Activated CD8-positive, alpha-beta memory T cell treated with anti-CD3 and anti-CD28 coated beads, Interleukin-2, amount 50 U/mL, for 4 hours (primary cell): ENCODE measurements at regions not wholly inside any gene's neighbourhood (a gene's known extent, or its start where the extent isn't known, plus 50 kb on each side); places are given as distances from the start of the nearest gene placed in this dataset.
"Not testable (repeated sequence)": the region's sequence is repeated elsewhere in the genome, so short reads cannot be mapped to it uniquely, and the experiment has no call there.

Source experiments
- DNase-seq: peaks from one replicate; pipeline ENCODE4 v3.0.0-alpha.2; 2020

DNA sequence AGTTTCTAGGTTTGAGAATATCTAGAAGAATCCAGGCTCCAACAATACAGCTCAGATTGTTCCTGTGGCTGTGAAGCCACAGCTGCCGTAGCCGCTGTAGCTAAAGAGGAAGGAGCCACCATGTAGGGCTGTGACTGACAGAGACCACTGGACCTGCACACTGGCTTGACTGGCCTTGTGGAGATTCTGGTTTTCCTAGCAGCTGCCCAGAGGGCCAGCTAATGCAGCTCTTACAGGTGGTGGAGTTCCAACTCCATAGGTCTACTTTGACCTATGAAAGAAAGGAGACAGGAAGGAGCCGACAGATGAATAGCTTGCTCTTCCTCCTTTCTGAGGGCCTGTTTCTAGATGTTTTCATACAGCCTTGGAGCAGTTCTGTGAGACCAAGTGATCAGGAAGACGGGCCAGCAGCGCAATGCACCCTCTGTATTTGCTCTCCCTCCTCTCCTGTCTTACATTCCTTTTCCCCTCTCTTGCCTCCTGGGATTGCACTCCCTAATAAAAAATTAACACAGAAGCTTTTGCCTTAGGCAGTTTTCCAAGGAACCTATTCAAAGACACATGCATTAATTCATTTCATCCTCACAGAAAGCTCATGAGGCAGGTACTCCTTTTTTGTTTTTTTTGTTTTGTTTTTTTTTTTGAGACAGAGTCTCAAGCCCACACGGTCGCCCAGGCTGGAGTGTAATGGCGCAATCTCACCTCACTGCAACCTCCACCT lies 51.8 kb upstream of the MYB start:
- DNase-seq = no peak

DNA sequence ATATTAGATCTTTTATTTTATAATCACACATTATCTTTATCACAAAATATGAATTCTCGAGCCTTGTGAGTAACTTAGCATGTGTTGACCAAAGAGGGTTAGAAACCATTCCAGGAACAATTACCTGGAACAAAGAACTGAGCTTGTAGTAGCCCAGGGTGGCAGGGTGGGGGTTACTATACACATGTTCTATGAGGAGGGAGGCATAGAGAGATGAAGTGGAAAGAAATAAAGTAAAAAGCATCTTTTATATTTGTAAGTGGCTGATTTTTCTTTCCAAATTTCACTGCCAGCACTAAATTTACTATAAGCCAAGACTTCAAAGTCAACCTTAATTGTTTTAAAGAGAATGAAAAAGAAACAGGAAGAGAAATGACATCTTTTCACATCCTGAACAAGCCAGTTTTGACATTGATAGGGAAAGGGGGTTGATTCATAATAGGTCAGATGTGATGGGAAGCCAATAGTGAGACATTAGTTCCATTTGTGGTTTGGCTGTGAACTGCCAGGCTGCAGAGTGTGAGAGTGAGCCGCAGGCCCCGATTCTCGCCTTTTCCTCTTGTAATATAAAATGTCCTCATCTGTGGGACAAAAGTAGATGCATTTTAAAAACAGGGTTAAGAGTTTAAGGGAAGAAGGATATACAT lies 52.7 kb upstream of the MYB start:
- peak; percentile 54 for DNase-seq

DNA sequence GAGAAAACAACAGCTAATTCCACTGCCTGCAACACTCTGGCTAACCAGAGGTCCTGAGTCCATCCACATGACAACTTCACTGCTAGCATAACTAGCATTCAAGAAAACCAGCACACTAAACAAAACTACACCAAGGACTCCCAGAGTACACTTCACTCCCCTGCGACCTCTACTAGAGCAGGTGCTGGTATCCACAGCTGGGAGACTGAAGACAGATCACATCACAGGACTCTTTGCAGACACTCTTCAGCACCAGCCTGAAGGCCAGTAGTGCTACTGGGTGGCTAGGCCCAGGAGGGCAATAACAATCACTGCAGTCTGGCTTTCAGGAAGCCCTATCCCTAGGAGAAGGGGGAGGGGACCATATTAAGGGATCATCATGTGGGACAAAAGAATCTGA lies 54.4 kb upstream of the MYB start:
- DNase-seq = no peak

DNA sequence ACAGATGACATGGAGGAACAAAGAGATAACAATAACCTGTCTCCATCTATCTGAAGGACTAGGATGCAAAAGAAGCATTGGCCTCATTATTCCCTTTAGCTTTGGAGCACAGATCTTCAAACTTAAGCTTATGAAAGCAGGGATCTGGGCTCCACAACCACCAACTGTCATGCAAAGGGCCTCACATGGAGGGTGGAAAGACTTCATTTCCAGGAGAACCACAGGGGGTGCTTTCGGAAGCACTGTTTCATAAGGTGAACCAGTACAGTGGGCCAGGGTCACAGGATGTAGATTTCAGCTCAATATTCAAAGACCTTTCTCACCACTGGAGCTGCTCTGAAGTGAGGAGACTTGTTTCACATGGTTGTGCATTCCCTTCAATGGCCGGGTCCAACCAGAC lies 55.1 kb upstream of the MYB start:
- DNase-seq = no peak

DNA sequence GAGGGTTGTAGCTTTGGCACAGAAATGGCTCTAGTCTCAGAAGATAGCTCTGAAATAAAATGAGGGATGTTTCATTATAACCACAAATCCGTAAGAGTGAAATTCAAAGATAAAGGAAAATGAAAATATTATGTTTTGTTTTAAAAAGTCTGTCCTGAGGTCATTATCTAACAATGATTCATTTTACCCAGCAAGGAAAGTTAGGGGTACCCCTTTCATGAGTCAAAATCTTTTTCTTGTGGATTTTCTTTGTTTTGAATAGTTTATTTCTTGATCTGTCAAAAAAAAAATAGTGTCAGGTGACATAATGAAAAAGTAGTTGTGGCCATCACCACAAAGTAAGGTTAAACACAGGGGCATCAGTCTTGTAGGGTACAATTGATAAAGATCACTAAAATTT lies 59.7 kb upstream of the MYB start:
- no peak for DNase-seq

DNA sequence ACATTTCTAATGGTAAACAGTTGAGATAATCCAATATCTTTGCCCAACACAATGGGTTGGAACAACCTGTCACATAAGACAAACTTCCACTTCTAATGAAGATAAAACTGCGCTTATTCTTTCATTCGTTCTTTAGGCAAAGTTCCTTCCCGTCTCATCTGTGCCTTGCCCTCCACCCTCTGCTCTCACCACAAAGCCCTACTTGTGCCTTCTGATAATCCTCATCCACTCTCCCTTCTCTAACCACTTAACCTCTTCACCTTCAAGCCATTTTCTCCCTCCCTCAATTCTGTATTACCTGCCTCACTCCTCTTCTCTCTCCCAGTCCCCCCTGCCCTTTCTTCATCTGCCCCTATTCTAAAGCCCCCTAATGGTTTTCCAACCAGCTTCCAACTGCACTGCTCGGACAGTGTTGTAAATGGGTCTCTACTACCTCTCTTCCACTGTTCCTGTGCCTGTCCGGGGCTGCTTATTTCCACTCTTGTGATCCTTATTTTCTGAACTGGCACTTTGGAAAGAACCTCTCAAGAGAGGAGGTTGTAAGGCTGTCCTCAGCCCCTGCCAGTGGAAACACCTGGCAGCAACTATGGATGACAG lies 62.9 kb upstream of the MYB start:
- no peak for DNase-seq

DNA sequence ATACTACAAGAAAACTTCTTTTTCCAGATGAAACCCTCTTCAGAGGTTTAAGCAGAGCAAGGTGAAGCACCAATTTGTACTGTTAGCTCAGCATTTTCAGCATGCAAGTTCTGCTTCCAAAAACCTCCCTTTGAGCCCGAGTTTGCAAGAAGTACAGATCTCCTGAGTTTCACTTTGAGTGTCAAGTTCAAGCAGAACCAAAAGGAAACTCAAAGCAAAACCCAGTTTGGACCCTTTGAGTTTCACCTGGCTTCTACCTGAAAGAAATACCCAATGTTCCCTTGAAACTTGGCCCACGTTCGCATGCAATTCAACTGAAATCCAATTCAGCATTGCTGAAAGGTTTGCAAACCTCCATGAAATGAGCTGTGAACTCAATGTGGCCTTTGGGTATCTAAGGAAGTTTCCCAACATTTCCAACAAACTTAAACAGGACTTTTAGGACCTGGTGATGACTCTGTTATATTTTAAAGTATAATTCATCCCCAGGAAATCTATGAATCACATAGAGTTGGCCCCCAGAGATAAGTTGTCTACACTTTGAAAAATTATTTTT lies 62.9 kb upstream of the HBS1L start:
- DNase-seq = no peak

DNA sequence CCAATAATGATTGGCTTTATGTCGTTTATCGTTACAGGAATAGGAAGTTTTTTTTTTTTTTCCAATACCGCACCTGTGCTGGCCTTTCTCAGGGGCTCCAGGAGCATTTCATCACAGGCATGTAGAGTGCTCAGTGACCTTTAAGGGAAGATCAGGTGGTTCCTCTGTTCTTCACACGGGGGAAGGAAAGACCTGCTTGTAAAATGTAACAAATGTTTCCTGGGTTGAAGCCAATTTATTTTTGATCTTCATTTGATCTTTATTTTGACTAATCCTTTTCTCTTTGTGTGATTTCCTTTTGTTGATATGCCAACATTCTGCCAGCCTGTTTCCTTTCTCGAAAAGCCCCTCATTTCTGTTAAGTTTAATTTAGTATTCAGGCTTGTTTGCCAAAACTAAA lies 61.9 kb upstream of the HBS1L start:
- DNase-seq = no peak

DNA sequence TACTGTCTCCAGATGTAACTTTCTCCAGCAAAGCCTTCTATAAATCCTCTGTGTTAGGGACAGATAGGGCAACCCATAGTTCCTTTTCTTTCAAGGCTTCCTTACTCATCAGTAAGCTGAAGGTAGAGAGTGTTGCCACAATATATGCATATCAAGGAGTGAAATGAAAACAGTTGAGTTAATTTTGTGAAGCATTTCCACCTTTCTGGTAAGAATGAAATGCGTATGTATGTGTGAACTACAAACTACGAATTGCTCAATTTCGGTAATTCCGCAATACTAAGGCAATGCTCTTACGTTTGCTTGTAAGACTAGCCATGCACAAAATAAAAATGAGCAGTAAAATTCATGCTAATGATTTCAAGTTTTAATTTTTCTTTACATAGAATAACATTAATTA lies 61.2 kb upstream of the HBS1L start:
- DNase-seq = no peak

DNA sequence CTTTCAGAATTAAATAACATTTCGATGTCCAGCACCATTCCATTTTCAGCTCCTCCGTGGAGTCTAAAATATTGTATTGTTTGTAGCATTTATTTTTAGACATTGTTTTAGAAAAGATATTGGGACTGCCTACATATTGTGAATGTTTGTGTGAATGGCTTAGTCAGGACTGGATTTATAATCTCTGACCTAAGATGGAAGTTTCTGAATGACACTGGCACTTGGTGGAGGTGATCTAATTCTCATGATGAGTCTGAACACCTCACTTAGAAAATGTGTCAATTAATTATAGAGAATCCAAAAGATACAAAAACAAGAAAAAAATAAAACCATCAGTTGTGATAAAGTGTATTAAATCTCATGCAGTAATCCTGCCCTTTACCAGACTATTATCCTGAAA lies 60.8 kb upstream of the HBS1L start:
- no peak for DNase-seq

DNA sequence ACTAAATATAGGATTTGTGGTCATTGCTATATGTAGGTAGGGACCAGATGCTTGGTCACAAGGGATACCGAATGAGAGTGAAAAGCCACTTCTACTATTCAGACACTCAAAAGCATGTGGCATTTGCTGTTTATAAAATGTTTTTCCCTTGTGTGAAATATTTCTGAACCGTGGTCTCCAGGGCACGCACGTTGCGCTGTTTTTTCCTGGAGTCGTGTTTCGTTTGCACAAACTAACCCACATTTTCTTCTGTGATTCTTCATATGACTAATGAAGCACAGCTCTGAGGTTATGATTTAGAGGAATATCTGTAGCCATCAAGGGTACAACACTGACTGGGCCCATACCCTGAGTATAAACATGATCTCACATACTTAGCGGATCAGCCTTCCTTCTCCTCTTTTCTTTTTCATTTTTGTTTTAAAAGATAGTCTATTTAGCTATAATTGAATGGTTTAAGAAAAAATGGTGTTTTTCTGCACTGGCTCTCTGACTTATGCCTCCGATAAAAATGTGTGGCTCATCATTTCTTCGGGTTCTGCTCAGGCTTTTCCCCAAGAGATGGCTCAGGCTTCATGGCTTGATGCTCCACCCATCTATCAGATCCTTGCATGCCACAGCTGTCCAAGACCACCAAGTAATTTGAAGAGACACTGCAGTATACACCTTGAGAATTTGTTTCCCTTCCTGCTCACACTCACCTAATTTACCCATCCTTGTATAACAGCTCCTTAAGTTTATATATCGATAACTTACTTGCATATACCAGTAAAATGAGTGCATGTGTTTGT lies 59.9 kb upstream of the HBS1L start:
- DNase-seq = peak; percentile 35

DNA sequence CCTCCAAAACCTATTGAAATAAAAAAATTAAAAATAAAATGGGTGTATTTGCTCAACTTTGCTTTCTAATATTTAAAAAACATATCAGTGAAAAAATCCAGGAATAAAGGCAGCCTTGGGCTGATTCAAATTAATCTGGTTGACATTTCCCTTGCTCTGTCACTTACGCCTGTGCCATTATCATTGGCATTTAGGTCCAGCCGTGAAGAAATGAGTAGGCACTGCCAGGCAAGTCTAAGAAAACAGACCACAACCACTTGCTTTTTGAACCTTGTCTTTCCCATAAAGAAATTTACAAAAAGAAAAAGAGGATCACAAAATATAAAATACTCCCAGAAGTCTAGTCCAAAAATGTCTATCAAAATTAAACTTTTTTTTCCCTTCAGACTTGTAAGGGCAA lies 59.2 kb upstream of the HBS1L start:
- DNase-seq = no peak

DNA sequence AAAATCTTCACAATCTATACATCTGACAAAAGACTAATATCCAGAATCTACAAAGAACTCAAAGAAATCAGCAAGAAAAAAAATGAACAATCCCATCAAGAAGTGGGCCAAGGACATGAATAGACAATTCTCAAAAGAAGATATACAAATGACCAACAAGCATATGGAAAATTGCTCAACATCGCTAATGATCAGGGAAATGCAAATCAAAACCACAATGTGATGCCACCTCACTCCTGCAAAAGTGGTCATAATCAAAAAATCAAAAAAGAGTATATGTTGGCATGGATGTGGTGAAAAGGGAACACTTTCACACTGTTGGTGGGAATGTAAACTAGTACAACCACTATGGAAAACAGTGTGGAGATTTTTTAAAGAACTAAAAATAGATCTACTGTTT lies 58.3 kb upstream of the HBS1L start:
- DNase-seq = not testable (repeated sequence)

DNA sequence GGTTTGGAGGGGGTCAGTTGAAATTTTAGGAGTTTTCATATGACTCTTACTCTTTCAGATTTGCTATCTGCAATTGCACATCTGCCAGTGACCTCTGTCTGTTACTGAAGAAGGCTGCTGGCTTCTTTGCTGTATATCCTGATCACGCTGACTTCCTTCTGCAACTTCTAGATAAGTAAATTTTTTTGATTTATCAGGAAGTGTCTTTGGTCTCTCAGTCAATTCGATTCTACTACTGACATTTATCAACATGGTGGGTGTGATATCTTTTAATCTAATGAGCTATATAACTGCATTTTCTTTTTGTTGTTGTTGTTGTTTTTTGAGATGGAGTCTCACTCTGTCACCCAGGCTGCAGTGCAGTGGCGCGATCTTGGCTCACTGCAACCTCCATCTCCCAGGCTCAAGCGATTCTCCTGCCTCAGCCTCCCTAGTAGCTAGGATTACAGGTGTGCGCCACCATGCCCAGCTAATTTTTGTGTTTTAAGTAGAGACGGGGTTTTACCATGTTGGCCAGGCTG lies 55.7 kb upstream of the HBS1L start:
- not testable (repeated sequence) for DNase-seq

DNA sequence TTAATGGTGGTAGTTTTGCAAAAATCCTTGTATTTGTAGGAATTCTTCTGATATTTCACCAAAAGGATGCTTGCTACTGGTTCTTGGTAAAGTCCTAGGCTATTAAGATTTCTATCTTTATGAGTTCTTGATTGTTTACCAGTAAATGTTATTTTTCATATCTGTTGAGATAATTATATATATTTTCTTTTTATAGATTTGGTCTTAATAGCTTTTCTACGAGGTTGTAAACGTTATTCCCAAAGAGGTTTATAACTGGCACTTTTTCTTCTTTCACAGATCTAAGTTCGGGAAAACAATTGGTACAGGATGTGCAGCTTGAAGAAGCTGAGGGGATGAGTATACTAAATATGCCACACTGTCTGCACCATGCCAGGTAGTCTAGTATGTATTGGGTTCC lies 55.1 kb upstream of the HBS1L start:
- DNase-seq = no peak

DNA sequence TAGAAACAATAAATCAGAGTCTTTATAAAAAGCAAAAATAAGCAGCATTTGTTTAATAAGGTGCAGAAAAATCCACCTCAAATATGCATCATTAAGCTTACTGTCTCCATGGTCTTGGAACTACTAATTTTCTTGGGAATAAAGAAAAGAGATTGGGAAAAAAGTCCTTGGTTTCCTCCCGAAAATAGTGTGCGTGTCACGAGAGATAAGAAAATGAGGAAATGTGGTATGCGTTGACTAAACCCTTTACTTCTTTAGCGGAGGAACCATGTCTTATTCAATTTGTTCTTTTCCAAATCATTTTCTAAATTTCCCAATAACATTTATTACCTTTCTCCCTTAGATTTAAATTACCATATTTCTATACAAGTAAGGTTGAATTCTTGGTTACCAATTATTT lies 54.1 kb upstream of the HBS1L start:
- no peak for DNase-seq

DNA sequence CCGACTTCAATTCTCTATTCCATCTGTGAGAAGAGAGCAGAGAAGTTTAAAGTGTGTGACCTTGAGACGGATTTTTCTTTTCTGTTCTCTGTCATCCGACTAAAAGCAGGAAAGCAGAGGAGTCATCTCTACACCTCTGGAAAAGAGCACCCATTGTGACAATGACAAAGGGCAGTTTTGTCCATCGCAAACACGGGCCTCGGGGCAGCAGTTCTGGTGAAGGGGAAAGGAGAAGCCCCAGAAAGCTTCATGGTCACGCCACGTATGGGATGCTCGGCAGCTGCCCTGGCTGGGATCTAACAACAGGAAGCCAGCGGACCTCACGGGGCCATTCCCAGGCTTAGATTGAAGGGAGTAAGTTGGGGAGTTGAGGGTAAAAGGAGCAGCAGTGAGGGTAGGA lies 52.0 kb upstream of the HBS1L start:
- no peak for DNase-seq

DNA sequence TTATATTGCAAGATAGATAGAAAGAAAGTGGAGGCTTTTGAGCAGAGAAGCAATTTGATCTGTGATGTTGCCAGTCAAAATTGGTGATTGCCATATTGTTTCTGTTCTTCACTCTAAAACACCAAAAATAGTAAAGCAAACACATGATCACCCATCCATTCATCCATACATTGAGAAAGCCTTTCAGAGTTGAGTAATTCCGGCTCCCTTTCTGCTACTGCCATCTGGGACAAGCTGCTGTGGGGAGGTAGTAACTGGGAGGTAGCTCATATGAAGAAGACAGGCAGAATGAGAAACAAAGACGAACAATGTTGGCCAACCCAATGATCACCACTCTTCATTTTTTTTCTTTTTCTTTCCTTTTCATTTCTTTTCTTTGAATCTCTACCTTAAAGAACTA lies 51.1 kb upstream of the HBS1L start:
- DNase-seq = no peak

DNA sequence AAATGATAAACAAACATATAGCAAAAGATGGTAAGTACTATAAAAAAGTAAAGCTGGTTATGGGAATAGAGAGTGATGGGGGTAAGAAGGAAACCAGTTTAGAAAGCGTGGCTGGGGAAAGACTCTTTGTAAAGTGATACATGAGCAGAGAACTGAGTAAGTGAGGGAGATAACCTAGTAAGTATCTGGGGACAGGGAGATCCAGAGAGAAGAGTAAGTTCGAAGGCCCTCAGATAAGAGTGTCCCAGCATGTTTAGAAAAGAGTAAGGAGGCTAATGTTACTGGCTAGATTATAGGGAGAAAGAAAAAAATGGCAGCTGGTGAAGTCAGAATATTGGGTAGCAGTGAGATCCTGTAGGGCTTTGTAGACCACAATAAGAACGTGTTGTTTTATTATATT lies 50.7 kb upstream of the HBS1L start:
- DNase-seq = no peak
